ENCODE measurements at regions not wholly inside any gene's neighbourhood (a gene's known extent, or its start where the extent isn't known, plus 50 kb on each side); places are given as distances from the start of the nearest gene placed in this dataset.

DNA sequence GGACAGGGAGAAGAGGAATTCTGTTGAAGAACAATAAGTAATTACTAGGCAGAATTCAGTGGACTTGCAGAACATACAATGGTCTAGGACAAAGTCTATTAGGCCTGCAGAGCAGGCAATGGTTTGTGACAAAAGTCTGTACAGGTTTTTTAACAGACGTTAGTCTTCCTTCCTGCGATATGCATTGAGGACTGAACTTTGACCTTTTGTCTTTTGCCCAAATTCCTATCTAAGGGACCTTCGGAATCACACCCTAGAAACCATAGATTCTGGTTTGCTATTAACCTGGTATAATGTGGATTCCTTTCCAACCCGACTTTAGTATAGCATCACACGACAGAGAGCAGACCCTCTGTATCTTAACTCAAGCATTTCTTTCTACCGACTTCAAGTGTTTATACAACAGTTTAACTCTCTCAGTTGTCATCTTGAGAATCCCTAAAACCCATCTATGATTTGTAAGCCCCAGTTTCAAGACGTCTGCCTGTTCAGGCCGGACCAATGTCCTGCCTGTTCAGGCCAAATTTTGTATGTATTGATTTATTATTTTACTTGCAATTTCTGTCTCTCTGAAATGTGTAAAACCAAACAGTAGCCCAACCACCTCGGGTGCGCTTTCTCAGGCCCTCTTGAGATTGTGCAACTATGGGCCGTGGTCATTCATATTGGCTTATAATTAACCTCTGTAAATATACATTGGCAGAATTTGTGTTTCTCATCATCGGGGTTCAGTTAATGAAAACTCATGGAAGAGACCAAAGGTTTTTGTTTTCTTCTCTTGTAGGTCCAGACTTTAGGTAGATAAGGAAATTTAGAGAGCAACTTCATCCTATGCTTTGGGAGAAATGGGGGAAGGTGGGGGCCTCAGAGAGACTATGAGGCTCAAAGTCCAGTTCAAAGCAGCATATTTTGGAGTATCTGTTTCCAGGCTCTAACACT lies 76.9 kb upstream of the TNFSF18 start (continued):
- TF ChIP-seq, protein P1, sequence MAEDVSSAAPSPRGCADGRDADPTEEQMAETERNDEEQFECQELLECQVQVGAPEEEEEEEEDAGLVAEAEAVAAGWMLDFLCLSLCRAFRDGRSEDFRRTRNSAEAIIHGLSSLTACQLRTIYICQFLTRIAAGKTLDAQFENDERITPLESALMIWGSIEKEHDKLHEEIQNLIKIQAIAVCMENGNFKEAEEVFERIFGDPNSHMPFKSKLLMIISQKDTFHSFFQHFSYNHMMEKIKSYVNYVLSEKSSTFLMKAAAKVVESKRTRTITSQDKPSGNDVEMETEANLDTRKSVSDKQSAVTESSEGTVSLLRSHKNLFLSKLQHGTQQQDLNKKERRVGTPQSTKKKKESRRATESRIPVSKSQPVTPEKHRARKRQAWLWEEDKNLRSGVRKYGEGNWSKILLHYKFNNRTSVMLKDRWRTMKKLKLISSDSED (CRISPR knock-in tag; IDR thresholded peaks at IDR 0.05), result no peak

DNA sequence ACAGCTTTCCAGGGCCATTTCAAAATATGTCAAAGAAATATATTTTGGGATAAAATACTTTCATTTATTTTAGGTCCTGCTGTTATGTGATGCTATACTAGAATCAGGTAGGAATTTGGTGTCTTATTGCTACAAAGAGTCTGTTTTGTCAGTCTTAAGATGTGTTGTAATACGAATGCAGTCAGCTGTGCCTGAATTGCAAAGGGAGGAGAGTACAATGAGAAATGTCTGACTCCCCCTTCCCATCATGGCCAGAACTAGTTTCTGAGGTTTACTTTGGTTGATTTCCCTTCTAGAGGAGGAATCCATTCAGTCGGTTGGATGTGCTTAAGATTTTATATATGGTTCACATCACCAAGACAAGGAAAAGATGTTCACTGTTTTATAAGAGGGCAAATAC lies 75.7 kb upstream of the TNFSF18 start:
- in situ Hi-C loops (cut with HindIII; ENCODE audit: extremely low pct_ligation_motif_present, low pct_unique_long_range_greater_than_20kb) (no loop called here), intact Hi-C loops (cut with micrococcal nuclease; ENCODE audit: unreplicated experiment) (loop anchor here (5.0 kb wide), 1 partner anchor 149 kb away; no protein-coding TSS in a partner anchor)
- Histone ChIP-seq H3K4me2 (ENCODE audit: low read depth, low read length) (no peak overlapping the region), H4K20me1 (ENCODE audit: insufficient read depth, low read length) (no peaks in the 10 kb centered on the region), H2AFZ (ENCODE audit: low read length) (no peak overlapping the region), H3K9me3 (ENCODE audit: low read length) (no peaks in the 10 kb centered on the region), H3K36me3 (replicated peaks in 1 of 2; ENCODE audit: control insufficient read depth in 1 of 2, insufficient read depth in 2 of 2, low read length in 2 of 2) (no peaks in the 10 kb centered on the region), H3K9ac (ENCODE audit: insufficient read depth, low read depth, low read length) (no peak overlapping the region; the same call in 1 of the 2 replicates), H3K27me3 (ENCODE audit: control insufficient read depth in 1 of 2, insufficient read depth in 2 of 2, low read length in 2 of 2) (no peaks in the 10 kb centered on the region), H3K4me1 (ENCODE audit: insufficient read depth, low read length) (peaks cover 75% of the 10 kb centered on the region), H3K79me2 (ENCODE audit: insufficient read depth, low read length) (no peaks in the 10 kb centered on the region), H3K4me3 (replicated peaks in 1 of 3; ENCODE audit: insufficient read depth in 1 of 3, low read depth in 2 of 3, low read length in 3 of 3) (no peak overlapping the region), H3K27ac (ENCODE audit: extremely low read length, insufficient read depth, low read length) (peak overlapping the region; percentile 79)
- BruUV-seq (replicated peaks), result no TSS peak
- ChIA-PET CTCF (ENCODE audit: low intra/inter-chr PET ratio, low total read pairs) (no interaction called here), POLR2A (no interaction called here)
- TF ChIP-seq AHR (CRISPR knock-in tag; IDR thresholded peaks at IDR 0.05), result no peak
- TF ChIP-seq MTA1 (CRISPR knock-in tag; IDR thresholded peaks at IDR 0.05; ENCODE audit: borderline replicate concordance), result no peak
- no peak for TF ChIP-seq NR2F2 (IDR thresholded peaks at IDR 0.05; ENCODE audit: borderline replicate concordance, low read depth)
- TF ChIP-seq MAFF (IDR thresholded peaks at IDR 0.05; ENCODE audit: low read depth, low read length), result no peak
- TF ChIP-seq ZNF431 (CRISPR knock-in tag; IDR thresholded peaks at IDR 0.05; ENCODE audit: borderline replicate concordance, low read depth), result no peak
- TF ChIP-seq AGO2 (optimal IDR thresholded peaks at IDR 0.05; ENCODE audit: low read depth, low read length), result no peak
- TF ChIP-seq NBN (conservative IDR thresholded peaks at IDR 0.05), result no peak
- no peak for TF ChIP-seq FIP1L1 (IDR thresholded peaks at IDR 0.05; ENCODE audit: borderline replicate concordance, insufficient read depth, low read depth, low read length)
- TF ChIP-seq, protein P2, sequence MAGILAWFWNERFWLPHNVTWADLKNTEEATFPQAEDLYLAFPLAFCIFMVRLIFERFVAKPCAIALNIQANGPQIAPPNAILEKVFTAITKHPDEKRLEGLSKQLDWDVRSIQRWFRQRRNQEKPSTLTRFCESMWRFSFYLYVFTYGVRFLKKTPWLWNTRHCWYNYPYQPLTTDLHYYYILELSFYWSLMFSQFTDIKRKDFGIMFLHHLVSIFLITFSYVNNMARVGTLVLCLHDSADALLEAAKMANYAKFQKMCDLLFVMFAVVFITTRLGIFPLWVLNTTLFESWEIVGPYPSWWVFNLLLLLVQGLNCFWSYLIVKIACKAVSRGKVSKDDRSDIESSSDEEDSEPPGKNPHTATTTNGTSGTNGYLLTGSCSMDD (CRISPR knock-in tag; IDR thresholded peaks at IDR 0.05), result no peak
- no peak for TF ChIP-seq YY1 (IDR thresholded peaks at IDR 0.05; ENCODE audit: insufficient read depth, insufficient replicate concordance, low read depth, low read length)
- no peak for TF ChIP-seq ZEB1 (IDR thresholded peaks at IDR 0.05; ENCODE audit: insufficient replicate concordance, low read depth)
- TF ChIP-seq ZNF335 (CRISPR knock-in tag; IDR thresholded peaks at IDR 0.05), result no peak
- TF ChIP-seq CC2D1A (CRISPR knock-in tag; IDR thresholded peaks at IDR 0.05), result no peak
- TF ChIP-seq, protein P3, sequence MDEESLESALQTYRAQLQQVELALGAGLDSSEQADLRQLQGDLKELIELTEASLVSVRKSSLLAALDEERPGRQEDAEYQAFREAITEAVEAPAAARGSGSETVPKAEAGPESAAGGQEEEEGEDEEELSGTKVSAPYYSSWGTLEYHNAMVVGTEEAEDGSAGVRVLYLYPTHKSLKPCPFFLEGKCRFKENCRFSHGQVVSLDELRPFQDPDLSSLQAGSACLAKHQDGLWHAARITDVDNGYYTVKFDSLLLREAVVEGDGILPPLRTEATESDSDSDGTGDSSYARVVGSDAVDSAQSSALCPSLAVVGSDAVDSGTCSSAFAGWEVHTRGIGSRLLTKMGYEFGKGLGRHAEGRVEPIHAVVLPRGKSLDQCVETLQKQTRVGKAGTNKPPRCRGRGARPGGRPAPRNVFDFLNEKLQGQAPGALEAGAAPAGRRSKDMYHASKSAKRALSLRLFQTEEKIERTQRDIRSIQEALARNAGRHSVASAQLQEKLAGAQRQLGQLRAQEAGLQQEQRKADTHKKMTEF (CRISPR knock-in tag; IDR thresholded peaks at IDR 0.05), result no peak
- no peak for TF ChIP-seq ARNT (IDR thresholded peaks at IDR 0.05)
- TF ChIP-seq ZNF652 (CRISPR knock-in tag; IDR thresholded peaks at IDR 0.05; ENCODE audit: borderline replicate concordance, low read depth), result no peak
- TF ChIP-seq ZNF792 (CRISPR knock-in tag; IDR thresholded peaks at IDR 0.05), result no peak
- no peak for TF ChIP-seq ZSCAN12 (CRISPR knock-in tag; IDR thresholded peaks at IDR 0.05)
- 91% methylated on average over 2 of the region's 2 CpGs for WGBS (ENCODE audit: low lambda C conversion rate)
- FAIRE-seq (no peak), ATAC-seq (no peak), DNase-seq (ENCODE audit: low spot score) (no peak)
